Heart left ventricle (tissue), 16 donors: ENCODE measurements at regions not wholly inside any gene's neighbourhood (a gene's known extent, or its start where the extent isn't known, plus 50 kb on each side); places are given as distances from the start of the nearest gene placed in this dataset.

Experiments
- ATAC-seq, 4 donors: fragments of 200-7000 bp; cut with Tn5 transposase; one replicate each; pipeline ENCODE4 v1.9.1; 2020 to 2022; ENCODE audit warnings: moderate library complexity in 4 of 4, mild to moderate bottlenecking in 3 of 4, moderate number of reproducible peaks in 1 of 4
- DNase-seq, 5 donors: peaks; one replicate each; pipeline ENCODE4 v3.0.0-alpha.2; 2020
- H3K27ac ChIP-seq, 12 donors: fragments of 200-600 bp; sonication (generic) in 4 of 12; one replicate each; pipeline versions ENCODE4 v1.5.0 to v1.8.0; 2016 to 2022; ENCODE audit warnings: mild to moderate bottlenecking in 2 of 12
- H3K27me3 ChIP-seq, 9 donors: fragments of 200-600 bp; sonication (generic) in 2 of 9; one replicate each; pipeline versions ENCODE4 v1.5.1 to v1.8.0; 2016 to 2022; ENCODE audit warnings: mild to moderate bottlenecking in 3 of 9
- H3K36me3 ChIP-seq, 9 donors: fragments of 200-600 bp; sonication (generic) in 2 of 9; one replicate each; pipeline versions ENCODE4 v1.5.0 to v1.8.0; 2018 to 2022; ENCODE audit warnings: mild to moderate bottlenecking in 2 of 9
- H3K4me1 ChIP-seq, 12 donors: fragments of 200-600 bp; sonication (generic) in 4 of 12; one replicate each; pipeline versions ENCODE4 v1.5.0 to v1.8.0; 2016 to 2022; ENCODE audit warnings: mild to moderate bottlenecking in 3 of 12
- H3K4me3 ChIP-seq, 12 donors: fragments of 200-600 bp; sonication (generic) in 4 of 12; one replicate each; pipeline versions ENCODE4 v1.5.0 to v1.8.0; 2017 to 2022; ENCODE audit warnings: mild to moderate bottlenecking in 9 of 12, moderate library complexity in 4 of 12
- H3K9me3 ChIP-seq, 12 donors: fragments of 200-600 bp; sonication (generic) in 4 of 12; one replicate each; pipeline versions ENCODE4 v1.5.0 to v1.8.0; 2016 to 2022; ENCODE audit warnings: mild to moderate bottlenecking in 1 of 12
- CTCF ChIP-seq, 12 donors: fragments of 200-600 bp; sonication (generic) in 4 of 12; IDR thresholded peaks; one replicate each; pipeline versions ENCODE4 v1.5.0 to v1.8.0; 2018 to 2022; ENCODE audit warnings: antibody characterized with exemption in 12 of 12, mild to moderate bottlenecking in 5 of 12
- POLR2A ChIP-seq, 2 donors: fragments of 450-650 bp; IDR thresholded peaks; one replicate each; pipeline ENCODE4 v1.6.1; 2017; ENCODE audit warnings: antibody characterized with exemption in 2 of 2, mild to moderate bottlenecking in 2 of 2, moderate library complexity in 2 of 2
- WGBS, 4 donors: extraction: QIAGEN DNeasy Blood & Tissue Kit in 2 of 4; methylation state at CpG; one replicate each; pipeline versions ENCODE4 v1.1.5 to v1.1.7; 2013 to 2018; 5-methylcytosine and 5-hydroxymethylcytosine counted together
- intact Hi-C, 10 donors: fragments of 100-400 bp; cut with DNase I; formaldehyde crosslinking; loops; one replicate each; pipeline versions ENCODE4 v1.11.1 to v1.14.2; 2022
- donor health status: ischemic (EF 13 %, LVEDD 7.1; RV severe dilation, severe dysfunction).
- donor health status: healthy with polysubstance abuse.
- donor health status: DM: no; HTN: yes; CAD: no.
- donor health status: DM: no; HTN: no; CAD: no.
- donor health status: ischemic (EF 25% LVEDD 6.9; RV normal size, moderate dysfunction).
- donor health status: ischemic (EF 25% LVEDD 5.7; RV mildly dilated, moderate dysfunction).
- donor health status: healthy.
- donor health status: DM: yes; HTN: yes; CAD: no.
- donor health status: ischemic (EF 35%, LVEDD 5.7; RV mildly dilated, moderate dysfunction).
- donor health status: nonischemic (EF 11% LVEDD 7.7; RV severe dilation, severe dysfunction).
- donor health status: DM: yes; HTN: yes; CAD: no.
- donor health status: PGD.
- donor health status: ischemic (EF 29% LVEDD 5.4; RV normal size, mild dysfunction).
- donor health status: nonischemic (EF 23%, LVEDD 6.1; RV moderate dilation, normal function).

- no peak for DNase-seq
- Histone ChIP-seq H3K27ac (no peak overlapping the region), H3K4me3 (no peak overlapping the region), H3K9me3 (no peaks in the 10 kb centered on the region), H3K4me1 (no peaks in the 10 kb centered on the region), H3K27me3 (no peaks in the 10 kb centered on the region), H3K36me3 (no peaks in the 10 kb centered on the region)
- TF ChIP-seq POLR2A (IDR thresholded peaks at IDR 0.05) (no peak), CTCF (IDR thresholded peaks at IDR 0.05) (no peak)
- no peak for ATAC-seq
- 83 to 93% (median 88%) methylated on average over 1 of the region's 1 CpG for WGBS, 4 donors
- intact Hi-C loops: no loop called here
These were observed 207.7 kb upstream of the SLC16A7 start for GRCh38 chr12:59388176-59388575.

GRCh38 chr12:59386236-59386635 is 209.6 kb upstream of the SLC16A7 start:
- ATAC-seq (no peak), DNase-seq (no peak)
- no peak overlapping the region for H3K27ac ChIP-seq
- 72 to 80% (median 77%) methylated on average over 1 of the region's 1 CpG for WGBS, 4 donors
- intact Hi-C loops: no loop called here
- no peaks in the 10 kb centered on the region for H3K36me3 ChIP-seq
- no peaks in the 10 kb centered on the region for H3K9me3 ChIP-seq
- H3K27me3 ChIP-seq: no peaks in the 10 kb centered on the region
- H3K4me1 ChIP-seq: no peaks in the 10 kb centered on the region
- TF ChIP-seq CTCF (IDR thresholded peaks at IDR 0.05): no peak
- TF ChIP-seq POLR2A (IDR thresholded peaks at IDR 0.05): no peak
- no peak overlapping the region for H3K4me3 ChIP-seq

GRCh38 chr12:59383079-59383822 is 212.6 kb upstream of the SLC16A7 start:
- DNase-seq: no peak
- H3K27ac ChIP-seq: no peak overlapping the region
- intact Hi-C loops: no loop called here
- no peaks in the 10 kb centered on the region for H3K4me1 ChIP-seq
- ATAC-seq: no peak
- H3K9me3 ChIP-seq: no peaks in the 10 kb centered on the region
- no peaks in the 10 kb centered on the region for H3K36me3 ChIP-seq
- WGBS, 4 donors: 81 to 82% (median 81%) methylated on average over 1 of the region's 1 CpG
- TF ChIP-seq POLR2A (IDR thresholded peaks at IDR 0.05) (no peak), CTCF (IDR thresholded peaks at IDR 0.05) (no peak)
- H3K27me3 ChIP-seq: peaks cover 0 to 2% (median 0%) of the 10 kb centered on the region in 9 donors
- peak overlapping the region in 1 of 12 donors; percentile 1 for H3K4me3 ChIP-seq

- no peak for ATAC-seq
- intact Hi-C loops: no loop called here
- 62 to 73% (median 68%) methylated on average over 3 of the region's 3 CpGs for WGBS, 4 donors
- H3K9me3 ChIP-seq: no peaks in the 10 kb centered on the region
- H3K36me3 ChIP-seq: no peaks in the 10 kb centered on the region
- no peak for DNase-seq
- H3K27ac ChIP-seq: no peak overlapping the region
- peaks cover 0 to 2% (median 0%) of the 10 kb centered on the region in 9 donors for H3K27me3 ChIP-seq
- H3K4me1 ChIP-seq: no peaks in the 10 kb centered on the region
- TF ChIP-seq POLR2A (IDR thresholded peaks at IDR 0.05) (no peak), CTCF (IDR thresholded peaks at IDR 0.05) (no peak)
- peak overlapping the region in 1 of 12 donors; percentile 1 for H3K4me3 ChIP-seq
These were observed 213.3 kb upstream of the SLC16A7 start for GRCh38 chr12:59382282-59383078.
